ENCODE measurements at regions not wholly inside any gene's neighbourhood (a gene's known extent, or its start where the extent isn't known, plus 50 kb on each side); places are given as distances from the start of the nearest gene placed in this dataset.
"Not testable (repeated sequence)": the region's sequence is repeated elsewhere in the genome, so short reads cannot be mapped to it uniquely, and the experiment has no call there.

- no peak for DNase-seq
These were observed 72.1 kb downstream of the TMEM212 start for GRCh38 chr3:171915275-171915674.

- DNase-seq = no peak
These were observed 73.7 kb downstream of the TMEM212 start for GRCh38 chr3:171916888-171917287.

GRCh38 chr3:171922629-171923028 is 79.5 kb downstream of the TMEM212 start:
- not testable (repeated sequence) for DNase-seq

DNA sequence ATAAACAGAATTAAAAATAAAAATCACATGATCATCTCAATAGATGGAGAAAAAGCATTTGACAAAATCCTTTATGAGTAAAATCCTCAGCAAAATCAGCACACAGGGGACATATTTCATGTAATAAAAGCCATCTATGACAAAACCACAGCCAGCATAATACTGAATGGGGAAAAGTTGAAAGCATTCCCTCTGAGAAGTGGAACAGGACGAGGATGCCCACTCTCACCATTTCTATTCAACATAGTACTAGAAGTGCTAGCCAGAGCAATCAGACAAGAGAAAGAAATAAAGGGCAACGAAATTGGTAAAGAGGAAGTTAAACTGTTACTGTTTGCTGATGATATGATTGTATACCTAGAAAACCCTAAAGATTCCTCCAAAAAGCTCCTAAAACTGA is 80.5 kb downstream of the TMEM212 start:
- not testable (repeated sequence) for DNase-seq

DNA sequence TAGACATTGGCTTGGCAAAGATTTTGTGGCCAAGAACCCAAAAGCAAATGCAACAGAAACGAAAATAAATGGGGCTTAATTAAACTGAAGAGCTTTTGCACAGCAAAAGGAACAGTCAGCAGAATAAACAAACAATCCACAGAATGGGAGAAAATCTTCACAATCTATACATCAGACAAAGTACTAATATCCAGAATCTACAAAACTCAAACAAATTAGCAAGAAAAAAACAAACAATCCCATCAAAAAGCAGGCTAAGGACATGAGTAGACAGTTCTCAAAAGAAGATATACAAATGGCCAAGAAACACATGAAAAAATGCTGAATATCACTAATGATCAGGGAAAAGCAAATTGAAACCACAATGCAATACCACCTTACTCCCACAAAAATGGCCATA is 81.7 kb downstream of the TMEM212 start:
- DNase-seq = not testable (repeated sequence)

- no peak for DNase-seq
These were observed 89.0 kb downstream of the TMEM212 start for GRCh38 chr3:171932153-171932611.

- DNase-seq = no peak
These were observed 90.3 kb downstream of the TMEM212 start for GRCh38 chr3:171933441-171933840.

- DNase-seq = no peak
These were observed 92.3 kb downstream of the TMEM212 start for GRCh38 chr3:171935261-171936123.

- DNase-seq = no peak
These were observed 93.2 kb downstream of the TMEM212 start for GRCh38 chr3:171936191-171936841.

- no peak for DNase-seq
These were observed 96.4 kb downstream of the TMEM212 start for GRCh38 chr3:171939578-171939977.

DNA sequence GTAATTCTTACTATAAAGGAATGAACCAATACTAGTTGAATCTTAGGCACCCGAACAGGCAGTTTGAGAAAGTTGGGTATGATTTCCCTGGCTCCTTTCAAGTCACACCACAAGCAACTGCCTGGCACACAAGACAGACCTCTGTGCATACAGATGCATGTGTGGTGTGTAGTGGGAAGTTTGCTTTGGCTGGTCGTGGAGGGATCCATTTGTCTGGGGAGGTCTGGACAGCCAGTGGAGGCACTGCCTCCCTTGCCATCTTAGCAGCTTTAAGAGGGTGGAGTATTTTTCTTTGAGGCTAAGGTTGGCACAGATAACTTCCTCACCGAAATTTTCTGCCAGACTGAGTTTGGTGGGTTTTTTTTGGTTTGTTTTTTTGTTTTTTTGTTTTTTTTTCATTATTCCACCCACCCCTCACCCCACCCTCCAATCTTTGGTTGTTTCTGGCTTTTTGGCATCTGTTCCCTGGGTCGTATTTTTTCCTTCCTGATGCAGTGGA is 97.1 kb downstream of the TMEM212 start:
- DNase-seq = no peak

- DNase-seq = no peak
These were observed 95.9 kb upstream of the FNDC3B start for GRCh38 chr3:171943262-171944117.

GRCh38 chr3:171944118-171945016 is 95.0 kb upstream of the FNDC3B start:
- no peak for DNase-seq

- DNase-seq = no peak
These were observed 90.7 kb upstream of the FNDC3B start for GRCh38 chr3:171948674-171949073.

GRCh38 chr3:171949554-171949953 is 89.8 kb upstream of the FNDC3B start:
- no peak for DNase-seq

- DNase-seq = no peak
These were observed 89.0 kb upstream of the FNDC3B start for GRCh38 chr3:171950373-171950772.

DNA sequence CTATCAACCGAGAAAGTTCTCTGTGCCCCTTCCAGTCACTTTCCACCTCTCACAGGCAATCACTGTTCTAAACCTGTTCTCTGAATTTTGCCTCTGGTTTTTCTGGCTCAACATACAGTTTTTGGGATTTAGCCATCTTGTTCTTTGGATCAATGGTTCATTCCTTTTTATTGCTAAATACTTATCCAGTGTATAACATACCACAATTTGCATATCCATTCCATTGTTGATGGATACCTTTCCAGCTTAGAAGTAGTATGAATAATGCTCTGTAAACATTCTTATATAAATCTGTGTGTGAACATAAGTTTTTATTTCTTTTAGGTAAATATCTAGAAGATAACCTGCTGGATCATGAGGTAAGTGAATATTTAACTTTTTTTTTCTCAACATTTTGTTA is 87.8 kb upstream of the FNDC3B start:
- DNase-seq = no peak

DNA sequence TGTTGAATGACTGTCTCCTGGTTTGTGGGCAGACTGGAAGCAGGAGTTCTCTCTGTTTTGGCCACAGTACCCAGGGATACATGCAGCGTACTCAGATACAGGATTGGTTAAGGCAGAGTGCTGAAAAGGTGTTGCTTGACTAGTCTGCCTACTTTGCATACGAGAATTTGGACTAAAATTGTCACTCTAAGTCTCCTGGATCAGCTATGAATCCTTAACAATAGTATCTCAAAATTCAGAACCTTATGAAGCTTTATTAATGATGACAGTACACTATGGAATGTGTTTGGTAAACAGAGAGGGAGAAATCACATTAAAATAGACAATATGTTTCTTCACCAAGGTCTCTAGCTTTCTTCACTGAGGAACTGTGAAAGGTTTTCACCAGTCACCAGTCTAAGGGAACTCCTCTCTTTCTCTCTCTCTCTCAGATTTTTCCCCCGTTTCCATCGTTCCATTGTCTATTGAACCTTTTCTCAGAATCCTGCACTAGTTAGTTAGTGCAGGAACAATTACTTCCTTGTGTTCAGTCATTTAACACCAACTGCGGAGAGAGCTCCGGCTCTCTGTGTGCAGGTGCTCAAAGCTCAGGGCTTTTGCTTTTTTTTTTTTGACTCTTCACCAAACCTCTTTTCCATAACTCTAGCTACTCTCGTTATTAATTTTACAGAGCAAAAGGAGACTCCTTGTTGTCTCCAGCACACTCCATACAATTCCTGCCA is 85.9 kb upstream of the FNDC3B start:
- no peak for DNase-seq

- DNase-seq = peak; percentile 55
These were observed 84.5 kb upstream of the FNDC3B start for GRCh38 chr3:171954690-171955383.

DNA sequence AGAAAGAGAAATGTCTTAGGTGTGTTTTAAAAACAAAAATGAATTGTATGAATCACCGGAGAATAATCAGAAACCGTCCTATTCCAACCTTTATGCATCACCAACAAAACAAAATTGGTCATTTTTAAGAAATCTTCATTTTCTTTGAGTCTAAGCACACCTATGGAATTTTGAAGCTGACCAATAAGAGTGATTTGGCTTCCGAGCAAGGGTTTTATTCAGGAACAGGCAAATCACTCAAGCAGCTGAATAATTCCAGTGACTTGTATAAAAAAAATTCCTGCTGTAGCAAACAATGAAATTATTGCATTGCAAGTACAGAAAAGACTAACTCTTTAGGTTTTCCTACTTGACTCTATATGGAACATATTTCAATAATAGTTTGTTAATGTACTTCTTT is 83.8 kb upstream of the FNDC3B start:
- DNase-seq = no peak

All from tongue (tissue), 1 donor.